OCI-M1 (cell line): ENCODE measurements at regions not wholly inside any gene's neighbourhood (a gene's known extent, or its start where the extent isn't known, plus 50 kb on each side); places are given as distances from the start of the nearest gene placed in this dataset.

Experiments
- DNase-seq: peaks from one replicate; lab custom pipeline; 2025; lab: John Stamatoyannopoulos, UW

DNA sequence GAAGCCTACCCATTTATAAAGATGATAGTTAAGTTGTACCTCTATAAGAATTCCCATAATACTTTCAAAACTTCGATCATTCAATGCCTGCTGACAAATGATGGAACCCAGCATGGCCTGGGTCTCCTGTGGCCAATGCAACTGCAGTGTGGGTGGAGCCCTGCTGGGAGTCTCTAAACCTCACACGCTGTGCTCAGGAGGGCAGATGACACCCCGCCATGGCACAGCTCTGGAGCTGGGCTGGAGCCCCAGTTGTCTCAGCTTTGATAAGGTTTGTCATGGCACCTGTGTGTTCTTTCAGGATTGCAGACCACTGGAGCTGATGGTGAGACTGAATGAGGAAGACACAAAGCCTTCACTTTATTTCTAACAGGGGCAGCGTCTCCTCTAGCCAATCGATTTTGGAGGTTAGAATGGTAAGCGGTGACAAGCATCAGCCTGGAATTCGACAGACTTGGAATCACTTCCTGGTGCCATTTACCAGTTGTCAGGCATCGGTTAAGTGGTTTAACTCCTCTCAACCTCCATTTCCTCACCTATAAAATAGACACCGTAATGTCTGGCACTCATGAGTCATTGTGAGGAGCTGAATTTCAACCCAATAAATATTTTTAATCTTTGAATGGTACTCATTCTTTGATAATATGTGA is 383.6 kb upstream of the SALL3 start:
- DNase-seq = no peak

GRCh38 chr18:78596794-78597345 is 382.7 kb upstream of the SALL3 start:
- DNase-seq = no peak

DNA sequence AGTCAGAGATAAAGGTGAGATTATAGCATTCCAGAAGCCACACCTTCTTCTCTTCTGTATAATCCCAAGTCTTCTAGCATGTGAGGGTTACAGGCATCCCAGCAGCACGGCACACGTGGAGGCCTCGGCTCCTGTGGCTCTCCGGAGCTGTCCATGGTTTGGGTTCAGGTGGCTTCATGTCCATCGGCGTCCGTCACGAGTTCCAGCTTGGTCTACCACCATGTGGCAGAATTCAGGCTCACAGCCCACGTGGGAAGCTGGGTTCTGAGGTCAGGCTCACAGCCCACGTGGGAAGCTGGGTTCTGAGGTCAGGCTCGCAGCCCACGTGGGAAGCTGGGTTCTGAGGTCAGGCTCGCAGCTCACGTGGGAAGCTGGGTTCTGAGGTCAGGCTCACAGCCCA is 378.3 kb upstream of the SALL3 start:
- no peak for DNase-seq

DNA sequence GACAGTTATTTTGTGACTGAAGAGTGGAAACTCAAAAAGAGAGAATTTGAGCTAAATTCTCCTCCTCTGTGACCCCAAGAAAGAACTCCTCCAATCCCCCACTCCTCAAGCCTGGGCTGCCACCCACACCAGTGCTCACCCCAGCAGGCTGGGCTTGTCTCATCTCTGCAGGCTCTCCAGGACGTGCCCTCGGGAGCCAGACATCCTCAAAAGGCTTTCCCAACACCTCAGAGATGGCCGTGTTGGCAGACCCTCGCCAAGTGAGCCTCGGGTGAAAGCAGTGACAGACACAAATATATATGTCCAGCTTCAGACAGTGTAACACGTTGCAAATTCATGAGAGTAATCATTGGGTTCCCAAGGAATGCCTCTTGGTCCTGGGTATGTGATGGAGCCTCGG is 377.7 kb upstream of the SALL3 start:
- no peak for DNase-seq

- DNase-seq = no peak
Measured at GRCh38 chr18:78602430-78602829, 377.2 kb upstream of the SALL3 start.

DNA sequence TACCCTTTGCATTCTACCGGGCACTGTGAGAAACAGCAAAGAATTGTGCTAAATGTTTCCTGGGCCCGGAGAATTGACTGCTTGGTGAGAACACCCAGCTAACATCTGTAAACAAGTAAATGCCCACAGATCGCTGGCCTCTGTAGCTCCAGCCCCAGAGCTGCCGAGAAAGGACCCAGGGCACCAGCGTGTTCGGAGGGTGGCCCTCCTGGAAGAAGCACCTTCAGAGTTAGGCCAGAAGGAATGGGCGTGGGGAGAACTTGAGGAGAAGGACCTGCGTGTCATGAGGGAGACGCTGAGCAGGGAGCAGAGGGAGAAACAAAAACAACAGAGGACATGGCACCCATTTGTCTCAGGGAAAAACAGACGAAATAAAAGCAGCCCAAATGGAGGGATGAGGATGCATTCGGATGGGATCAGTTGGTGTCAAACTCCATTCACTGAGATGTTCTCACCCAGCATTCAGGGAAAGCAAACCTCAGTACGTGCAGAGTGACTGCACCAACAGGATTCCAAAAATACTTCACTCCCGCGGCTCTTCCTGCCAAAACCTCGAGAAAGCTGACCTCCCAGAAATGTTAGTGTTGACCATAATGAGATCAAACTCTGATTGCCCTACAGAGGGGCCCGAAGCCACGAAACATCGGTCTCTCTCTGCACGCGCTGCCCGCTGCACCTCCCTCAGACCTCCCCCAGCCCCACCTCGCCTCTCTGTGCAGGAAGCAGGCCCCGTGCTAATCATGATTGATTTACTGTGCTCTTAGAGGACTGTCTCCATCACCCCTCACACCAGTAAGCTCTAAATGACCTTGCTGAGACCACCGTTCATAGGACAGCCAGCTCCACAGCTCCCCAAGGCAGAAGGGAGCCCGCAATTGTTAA is 376.3 kb upstream of the SALL3 start:
- no peak for DNase-seq

DNA sequence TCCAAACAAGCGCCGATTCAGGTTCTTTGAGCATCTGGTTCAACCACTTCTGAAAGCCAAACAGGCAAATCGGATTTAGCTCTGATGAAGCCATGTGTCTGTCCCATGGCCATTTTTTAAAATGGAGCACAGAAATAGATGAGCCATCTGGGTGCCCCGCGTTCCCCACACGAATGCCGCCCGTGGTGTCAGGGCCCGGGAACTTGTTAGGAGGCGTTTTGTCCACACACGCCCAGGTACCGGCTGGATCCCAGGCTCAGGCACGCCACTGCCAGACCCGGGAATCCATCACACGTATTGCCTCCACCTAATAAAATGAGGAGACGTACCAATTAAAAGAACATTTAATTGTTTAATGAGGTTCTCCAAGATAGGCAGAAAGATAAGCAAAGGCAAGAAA is 374.4 kb upstream of the SALL3 start:
- DNase-seq = no peak

- DNase-seq = no peak
Measured at GRCh38 chr18:78607221-78607620, 372.4 kb upstream of the SALL3 start.

- DNase-seq = no peak
Measured at GRCh38 chr18:78607784-78608183, 371.8 kb upstream of the SALL3 start.

DNA sequence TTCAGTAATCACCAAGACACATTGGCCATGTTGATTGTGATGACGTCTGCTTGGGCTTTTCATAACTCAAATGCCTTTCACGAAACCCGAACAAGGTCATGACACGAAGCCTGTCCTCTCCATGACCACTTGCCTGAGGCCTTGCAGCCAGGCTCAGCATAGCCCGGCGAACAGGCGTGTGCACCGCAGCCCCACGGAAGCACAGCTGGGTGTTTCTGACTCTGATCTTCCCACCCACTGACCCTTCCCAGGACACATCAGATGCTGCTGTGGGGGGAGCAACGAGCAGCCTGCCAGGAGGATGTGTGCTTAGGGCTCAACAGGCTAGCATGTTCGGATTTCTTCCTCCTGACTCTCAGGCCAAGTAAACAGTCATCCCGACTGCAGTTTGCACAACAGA is 369.4 kb upstream of the SALL3 start:
- no peak for DNase-seq

DNA sequence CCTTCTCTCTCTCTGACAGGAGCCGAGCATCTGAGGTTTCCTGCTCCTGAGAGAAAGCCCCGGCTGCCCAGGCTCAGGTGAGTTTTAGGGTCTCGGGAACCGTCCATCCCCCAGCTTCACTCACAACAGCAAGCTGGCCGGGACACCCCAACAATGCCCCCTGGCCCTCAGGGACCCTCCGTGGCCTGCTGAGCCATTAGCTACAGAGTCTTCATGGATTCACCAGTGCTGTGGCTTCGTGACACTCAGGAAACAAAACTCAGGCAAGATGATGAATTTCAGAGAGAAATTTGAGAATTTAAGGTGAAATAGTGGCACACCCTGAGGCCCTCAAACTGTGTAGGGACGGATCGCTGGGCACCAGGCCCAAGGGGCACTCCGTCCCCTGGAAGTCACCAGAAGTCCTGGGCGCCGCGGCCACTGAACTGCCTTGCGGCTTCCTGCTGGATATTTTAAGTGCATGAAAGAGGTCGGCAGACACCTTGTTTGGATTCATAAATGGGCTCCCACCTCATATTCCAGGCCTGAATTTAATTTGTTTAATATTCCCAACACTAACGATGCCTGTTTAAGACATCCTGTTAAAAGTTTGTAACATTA is 368.3 kb upstream of the SALL3 start:
- no peak for DNase-seq

- DNase-seq = no peak
Measured at GRCh38 chr18:78611869-78612268, 367.7 kb upstream of the SALL3 start.

DNA sequence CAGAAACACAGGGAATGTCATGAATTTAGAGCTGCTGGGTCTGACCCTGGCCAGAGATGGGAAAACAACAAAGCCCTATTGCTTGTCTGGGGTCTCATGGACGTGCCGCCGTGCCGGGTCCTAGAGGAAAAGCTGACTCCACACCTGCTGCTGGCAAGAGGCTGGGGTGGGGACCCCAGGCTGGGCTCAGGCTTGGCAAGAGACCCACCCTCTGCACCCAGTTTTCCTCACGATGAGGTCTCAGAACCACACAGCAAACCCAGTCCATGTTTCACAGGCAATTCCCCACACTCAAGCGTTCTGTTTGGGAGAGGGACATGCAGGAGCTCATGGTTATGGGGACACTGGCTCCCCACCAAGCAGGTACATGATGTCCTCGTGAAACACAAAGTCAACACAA is 367.3 kb upstream of the SALL3 start:
- DNase-seq = no peak

- DNase-seq = no peak
Measured at GRCh38 chr18:78612801-78613200, 366.8 kb upstream of the SALL3 start.

DNA sequence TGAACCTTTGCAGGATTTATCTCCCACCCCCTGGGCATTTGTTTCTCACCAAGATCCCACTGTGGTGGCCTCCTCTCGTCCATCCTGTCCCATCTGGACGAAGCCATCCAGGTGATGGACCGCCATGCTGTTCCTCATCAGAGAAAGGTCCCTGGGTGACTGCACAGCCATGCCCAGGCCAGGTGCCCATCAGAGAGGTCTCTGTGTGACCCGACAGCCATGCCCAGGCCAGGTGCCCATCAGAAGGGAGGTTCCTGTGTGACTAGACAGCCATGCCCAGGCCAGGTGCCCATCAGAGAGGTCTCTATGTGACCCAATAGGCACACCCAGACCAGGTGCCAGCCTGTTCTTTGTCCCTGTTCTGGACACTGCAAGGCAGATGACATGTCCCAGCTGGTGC is 360.9 kb upstream of the SALL3 start:
- DNase-seq = no peak

- no peak for DNase-seq
Measured at GRCh38 chr18:78619854-78620253, 359.8 kb upstream of the SALL3 start.

- no peak for DNase-seq
Measured at GRCh38 chr18:78620326-78620725, 359.3 kb upstream of the SALL3 start.

- DNase-seq = no peak
Measured at GRCh38 chr18:78621141-78621755, 358.4 kb upstream of the SALL3 start.

DNA sequence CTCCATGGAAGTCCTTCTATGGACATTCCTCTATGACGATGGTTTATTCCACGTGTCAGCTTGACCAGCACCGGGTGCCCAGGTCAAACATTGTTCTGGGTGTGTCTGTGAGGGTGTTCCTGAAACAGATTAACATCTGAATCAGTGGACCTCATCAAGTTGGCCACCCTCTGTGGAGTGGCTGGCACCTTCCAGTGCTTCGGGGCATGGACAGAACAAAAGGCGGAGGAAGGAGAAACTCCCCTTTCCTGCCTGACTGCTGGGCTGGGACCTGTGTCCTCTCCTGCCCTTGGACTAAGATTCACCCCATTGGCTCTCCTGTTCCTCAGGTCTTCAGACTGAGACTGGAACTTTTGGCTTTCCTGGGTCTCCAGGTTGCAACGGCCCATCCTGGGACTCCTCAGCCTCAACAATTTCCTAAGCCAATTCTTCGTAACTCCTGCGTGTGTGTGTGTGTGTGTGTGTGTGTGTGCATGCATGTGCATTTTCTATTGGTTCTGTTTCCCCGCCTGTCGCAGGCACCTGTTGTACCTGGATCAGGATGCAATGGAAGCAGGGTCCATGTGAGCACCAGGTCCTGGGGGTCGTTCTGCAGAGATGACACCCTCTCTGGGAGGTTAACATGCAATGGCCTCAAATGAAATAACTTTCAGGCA is 357.2 kb upstream of the SALL3 start:
- DNase-seq = no peak

- DNase-seq = no peak
Measured at GRCh38 chr18:78622907-78623541, 356.6 kb upstream of the SALL3 start.

GRCh38 chr18:78624646-78625279 is 354.9 kb upstream of the SALL3 start:
- no peak for DNase-seq
